GM18511 (cell line): ENCODE measurements at regions not wholly inside any gene's neighbourhood (a gene's known extent, or its start where the extent isn't known, plus 50 kb on each side); places are given as distances from the start of the nearest gene placed in this dataset.

Experiments
- ATAC-seq: cut with Tn5 transposase; IDR thresholded peaks from one replicate; pipeline ENCODE4 v1.9.1; 2021; ENCODE audit warnings: mild to moderate bottlenecking, moderate library complexity; ENCODE audit not compliant: unreplicated experiment

GRCh38 chr1:58380345-58380744 is 166.2 kb downstream of the OMA1 start:
- ATAC-seq, result no peak

GRCh38 chr1:58367217-58367616 is 179.3 kb downstream of the OMA1 start:
- no peak for ATAC-seq

- ATAC-seq, result no peak
Observed at GRCh38 chr1:58365328-58365727, 181.2 kb downstream of the OMA1 start.

- ATAC-seq, result no peak
Observed at GRCh38 chr1:58363585-58363984, 182.9 kb downstream of the OMA1 start.

- ATAC-seq, result no peak
Observed at GRCh38 chr1:58361134-58361533, 185.4 kb downstream of the OMA1 start.

- no peak for ATAC-seq
Observed at GRCh38 chr1:58358346-58358745, 188.2 kb downstream of the OMA1 start.

GRCh38 chr1:58356402-58356801 is 190.1 kb downstream of the OMA1 start:
- ATAC-seq, result no peak

GRCh38 chr1:58353168-58353567 is 193.4 kb downstream of the OMA1 start:
- ATAC-seq, result no peak

- no peak for ATAC-seq
Observed at GRCh38 chr1:58352476-58353092, 193.9 kb downstream of the OMA1 start.

GRCh38 chr1:58346036-58346355 is 200.5 kb downstream of the OMA1 start:
- ATAC-seq, result no peak

- ATAC-seq, result no peak
Observed at GRCh38 chr1:58345215-58346035, 201.1 kb downstream of the OMA1 start.

- ATAC-seq, result no peak
Observed at GRCh38 chr1:58340185-58340584, 206.3 kb downstream of the OMA1 start.

GRCh38 chr1:58338081-58338480 is 208.4 kb downstream of the OMA1 start:
- no peak for ATAC-seq

- ATAC-seq, result no peak
Observed at GRCh38 chr1:58333511-58333910, 213.0 kb downstream of the OMA1 start.

GRCh38 chr1:58331156-58331555 is 215.4 kb downstream of the OMA1 start:
- ATAC-seq, result no peak

GRCh38 chr1:58325866-58326265 is 220.7 kb downstream of the OMA1 start:
- no peak for ATAC-seq

- no peak for ATAC-seq
Observed at GRCh38 chr1:58324558-58324957, 222.0 kb downstream of the OMA1 start.

GRCh38 chr1:58318157-58319005 is 228.1 kb downstream of the OMA1 start:
- no peak for ATAC-seq

- ATAC-seq, result no peak
Observed at GRCh38 chr1:58317694-58318093, 228.8 kb downstream of the OMA1 start.

GRCh38 chr1:58317086-58317485 is 229.4 kb downstream of the OMA1 start:
- no peak for ATAC-seq

- no peak for ATAC-seq
Observed at GRCh38 chr1:58316141-58316540, 230.4 kb downstream of the OMA1 start.
